Jurkat, Clone E6-1 (cell line): ENCODE measurements at regions not wholly inside any gene's neighbourhood (a gene's known extent, or its start where the extent isn't known, plus 50 kb on each side); places are given as distances from the start of the nearest gene placed in this dataset.

Experiments
- DNase-seq: peaks from one replicate; pipeline ENCODE4 v3.0.0-alpha.2; 2011; ENCODE audit warnings: low read depth, low spot score
- H3K4me3 ChIP-seq: 2 replicates; pipeline ENCODE4 v1.5.1; 2011; ENCODE audit warnings: mild to moderate bottlenecking, low read length, control low read depth, moderate library complexity

- no peak for DNase-seq
- H3K4me3 ChIP-seq: no peak overlapping the region
Observed at GRCh38 chr10:28940158-28940888, 263.0 kb downstream of the BAMBI start.

DNA sequence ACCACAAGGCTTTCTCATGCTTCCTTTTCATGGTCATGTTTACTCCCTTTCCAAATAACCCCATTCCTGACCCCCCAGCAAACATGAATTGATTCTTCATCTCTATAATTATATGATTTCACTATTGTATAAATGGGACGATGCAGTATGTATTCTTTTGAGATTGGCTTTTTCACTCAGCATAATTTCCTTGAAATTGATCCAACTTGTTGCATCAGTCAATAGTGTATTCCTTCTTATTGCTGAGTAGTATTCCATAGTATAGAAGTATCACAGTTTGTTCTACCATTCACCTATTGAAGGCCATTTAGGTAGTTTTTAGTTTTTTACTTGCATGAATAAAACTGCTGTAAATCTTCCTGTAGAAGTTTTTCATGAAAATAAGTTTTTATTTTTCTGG lies 264.7 kb downstream of the BAMBI start:
- H3K4me3 ChIP-seq: no peak overlapping the region
- no peak for DNase-seq

GRCh38 chr10:28945959-28946358 lies 268.6 kb downstream of the BAMBI start:
- no peak for DNase-seq
- no peak overlapping the region for H3K4me3 ChIP-seq

GRCh38 chr10:28946479-28946878 lies 269.2 kb downstream of the BAMBI start:
- no peak for DNase-seq
- no peak overlapping the region for H3K4me3 ChIP-seq

DNA sequence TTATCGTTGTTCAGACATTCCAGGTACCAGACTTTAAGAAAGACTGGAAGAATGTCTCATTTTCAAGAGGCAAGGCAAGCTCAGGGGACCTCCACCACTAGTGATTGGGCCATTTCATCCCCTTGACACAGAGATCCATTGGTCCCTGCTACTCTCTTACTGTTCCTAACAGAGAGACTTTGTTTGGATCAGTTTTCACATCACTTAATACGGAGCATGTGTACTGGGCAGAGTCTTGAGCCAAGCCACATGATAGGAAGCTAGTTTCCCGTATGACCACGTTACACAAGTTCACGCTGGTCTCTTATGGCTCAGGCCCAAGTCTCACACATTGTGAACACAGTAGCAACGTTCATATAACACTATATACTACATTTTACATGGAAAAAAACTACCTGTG lies 269.9 kb downstream of the BAMBI start:
- no peak for DNase-seq

GRCh38 chr10:28948046-28948445 lies 270.7 kb downstream of the BAMBI start:
- H3K4me3 ChIP-seq: no peak overlapping the region

More for the DNA sequence above, 269.9 kb downstream of the BAMBI start:
- no peak overlapping the region for H3K4me3 ChIP-seq

GRCh38 chr10:28949005-28950004 lies 272.0 kb downstream of the BAMBI start:
- no peak for DNase-seq
- no peak overlapping the region for H3K4me3 ChIP-seq

More at GRCh38 chr10:28948046-28948445, 270.7 kb downstream of the BAMBI start:
- no peak for DNase-seq

- H3K4me3 ChIP-seq: no peak overlapping the region
- DNase-seq: no peak
Observed at GRCh38 chr10:28951484-28951883, 274.2 kb downstream of the BAMBI start.

- H3K4me3 ChIP-seq: no peak overlapping the region
- no peak for DNase-seq
Observed at GRCh38 chr10:28952523-28952922, 275.2 kb downstream of the BAMBI start.

DNA sequence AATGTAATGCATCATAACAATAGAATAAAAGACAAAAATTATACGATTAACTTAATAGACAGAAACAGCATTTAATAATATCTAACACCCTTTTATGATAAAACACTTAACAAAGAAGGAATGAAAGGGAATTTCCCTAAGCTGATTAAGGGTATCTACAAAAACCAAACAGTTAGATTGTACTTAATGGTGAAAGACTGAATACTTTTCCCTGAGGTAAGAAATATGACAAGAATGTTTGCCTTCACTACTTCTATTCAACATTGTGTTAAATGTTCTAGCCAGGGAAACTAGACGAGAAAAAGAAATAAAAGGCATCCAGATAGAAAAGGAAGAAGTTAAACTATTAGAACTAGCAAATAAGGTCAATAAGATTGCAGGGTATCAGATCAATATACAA lies 276.9 kb downstream of the BAMBI start:
- no peak overlapping the region for H3K4me3 ChIP-seq

DNA sequence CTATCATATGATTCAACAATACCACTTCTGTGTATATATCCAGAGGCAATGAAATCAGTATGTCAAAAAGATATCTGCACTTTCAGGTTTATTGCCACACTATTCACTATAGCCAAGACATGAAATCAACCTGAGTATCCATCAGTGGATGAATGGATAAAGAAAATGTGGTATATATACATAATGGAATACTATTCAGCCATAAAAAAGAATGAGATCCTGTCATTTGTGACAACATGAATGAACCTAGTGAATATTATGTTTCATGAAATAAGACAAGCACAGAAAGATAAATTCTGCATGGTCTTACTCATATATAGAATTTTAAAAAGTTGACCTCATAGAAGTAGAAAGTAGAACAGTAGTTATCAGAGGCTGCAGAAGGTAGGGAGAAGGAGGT lies 281.1 kb downstream of the BAMBI start:
- no peak overlapping the region for H3K4me3 ChIP-seq
- DNase-seq: no peak

More for the DNA sequence above, 276.9 kb downstream of the BAMBI start:
- no peak for DNase-seq

DNA sequence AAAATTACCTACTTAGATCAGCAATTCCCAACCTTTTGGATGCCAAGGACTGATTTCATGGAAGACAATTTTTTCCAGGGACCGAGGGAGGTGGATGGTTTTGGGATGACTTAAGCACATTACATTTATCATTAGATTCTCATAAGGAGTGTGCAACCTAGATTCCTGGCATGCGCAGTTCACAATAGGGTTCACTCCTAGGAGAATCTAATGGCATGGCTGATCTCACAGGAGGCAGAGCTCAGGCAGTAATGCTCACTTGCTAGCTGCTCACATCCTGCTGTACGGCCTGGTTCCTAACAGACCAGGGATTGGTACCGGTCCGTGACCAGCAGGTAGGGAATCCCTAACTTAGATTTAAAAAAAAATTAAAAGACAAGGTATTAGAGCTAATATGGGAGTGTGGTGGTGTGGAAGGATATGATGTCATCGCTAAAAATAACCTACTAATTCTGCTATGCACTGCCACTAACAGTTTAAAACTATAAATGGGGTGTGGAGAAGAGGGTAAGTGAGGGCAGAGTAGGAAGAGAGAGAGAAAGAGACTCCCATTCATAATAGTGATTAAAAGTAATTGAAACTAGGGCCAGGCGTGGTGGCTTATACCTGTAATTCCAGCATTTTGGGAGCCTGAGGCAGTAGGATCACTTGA lies 282.7 kb downstream of the BAMBI start:
- H3K4me3 ChIP-seq: no peak overlapping the region
- no peak for DNase-seq

GRCh38 chr10:28962768-28963167 lies 285.4 kb downstream of the BAMBI start:
- DNase-seq: no peak
- H3K4me3 ChIP-seq: no peak overlapping the region

- no peak for DNase-seq
- no peak overlapping the region for H3K4me3 ChIP-seq
Observed at GRCh38 chr10:28963539-28964221, 286.4 kb downstream of the BAMBI start.

DNA sequence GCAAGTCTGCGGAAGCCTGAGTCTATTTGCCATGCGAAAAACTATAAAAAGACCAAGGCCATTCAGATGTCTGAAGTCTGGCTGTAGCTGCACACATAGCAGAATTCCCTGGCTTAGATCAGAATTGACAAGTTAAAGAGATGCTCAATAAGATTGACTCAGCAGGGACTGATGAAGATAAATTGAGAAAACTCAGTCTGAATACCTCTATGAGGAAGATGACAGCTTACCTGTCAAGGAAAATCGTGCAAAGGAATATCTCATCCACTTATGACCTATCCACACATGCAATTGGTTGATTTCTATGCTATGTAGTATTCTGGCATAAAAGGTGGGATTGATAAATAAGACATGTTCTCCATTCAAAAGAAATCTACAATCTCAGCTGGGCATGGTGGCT lies 288.6 kb downstream of the BAMBI start:
- no peak for DNase-seq
- no peak overlapping the region for H3K4me3 ChIP-seq

- H3K4me3 ChIP-seq: no peak overlapping the region
- no peak for DNase-seq
Observed at GRCh38 chr10:28967031-28967430, 289.7 kb downstream of the BAMBI start.

- H3K4me3 ChIP-seq: no peak overlapping the region
- no peak for DNase-seq
Observed at GRCh38 chr10:28969413-28969812, 292.1 kb downstream of the BAMBI start.

DNA sequence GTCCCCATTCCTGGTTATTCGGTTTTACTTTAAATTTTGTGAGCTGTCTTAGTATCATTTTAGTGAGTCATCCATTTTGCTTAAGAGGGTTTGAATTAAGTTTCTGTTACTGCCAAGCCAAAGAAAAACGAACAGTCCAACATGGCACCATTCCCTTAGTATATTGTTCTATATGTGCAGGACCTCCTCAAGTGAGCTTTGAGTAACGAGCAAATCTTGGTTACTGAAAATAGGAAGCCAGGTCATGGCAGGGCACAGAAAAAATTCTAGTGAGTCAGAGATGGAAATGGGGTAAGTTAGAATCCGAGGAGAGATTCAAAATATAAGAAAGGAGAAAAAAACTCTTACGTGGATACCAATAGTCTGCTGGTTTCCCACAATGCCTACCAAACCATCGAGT lies 292.9 kb downstream of the BAMBI start:
- no peak for DNase-seq
- no peak overlapping the region for H3K4me3 ChIP-seq

DNA sequence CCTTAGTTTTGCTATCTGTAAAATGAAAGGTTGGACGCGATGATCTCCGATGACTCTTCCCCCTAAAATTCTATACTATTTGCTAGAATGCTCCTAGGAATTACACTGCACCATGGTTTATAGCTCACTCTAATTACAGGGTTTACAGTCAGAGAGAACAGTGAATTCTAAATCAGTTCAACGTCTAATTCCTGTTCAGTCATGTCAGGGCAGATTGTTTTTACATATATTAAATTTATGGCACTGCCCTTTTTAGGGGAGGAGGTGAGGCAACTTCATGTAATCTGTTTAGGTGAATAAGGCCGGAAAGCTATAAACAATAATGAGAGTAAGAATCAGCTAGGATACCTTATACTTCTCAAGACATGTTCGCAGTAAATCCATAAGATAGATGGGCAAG lies 293.9 kb downstream of the BAMBI start:
- no peak for DNase-seq
- H3K4me3 ChIP-seq: no peak overlapping the region
